HEK293 (cell line): ENCODE measurements at regions not wholly inside any gene's neighbourhood (a gene's known extent, or its start where the extent isn't known, plus 50 kb on each side); places are given as distances from the start of the nearest gene placed in this dataset.
"Not testable (repeated sequence)": the region's sequence is repeated elsewhere in the genome, so short reads cannot be mapped to it uniquely, and the experiment has no call there.

Experiments
- ZNF830 ChIP-seq: fragments of 450-650 bp; IDR thresholded peaks from 2 replicates; pipeline ENCODE4 v1.5.0; 2018; ENCODE audit warnings: missing biosample characterization, missing genetic modification characterization, low read depth, mild to moderate bottlenecking, moderate library complexity
- TF ChIP-seq, protein P1 (sequence below): fragments of 450-650 bp; formaldehyde crosslinking; IDR thresholded peaks from 2 replicates; pipeline ENCODE4 v1.5.1; 2017; ENCODE audit warnings: missing biosample characterization, missing genetic modification characterization
- TF ChIP-seq, protein P2 (sequence below): fragments of 450-650 bp; formaldehyde crosslinking; IDR thresholded peaks from 2 replicates; pipeline ENCODE4 v1.5.1; 2016; ENCODE audit warnings: missing biosample characterization, missing genetic modification characterization

DNA sequence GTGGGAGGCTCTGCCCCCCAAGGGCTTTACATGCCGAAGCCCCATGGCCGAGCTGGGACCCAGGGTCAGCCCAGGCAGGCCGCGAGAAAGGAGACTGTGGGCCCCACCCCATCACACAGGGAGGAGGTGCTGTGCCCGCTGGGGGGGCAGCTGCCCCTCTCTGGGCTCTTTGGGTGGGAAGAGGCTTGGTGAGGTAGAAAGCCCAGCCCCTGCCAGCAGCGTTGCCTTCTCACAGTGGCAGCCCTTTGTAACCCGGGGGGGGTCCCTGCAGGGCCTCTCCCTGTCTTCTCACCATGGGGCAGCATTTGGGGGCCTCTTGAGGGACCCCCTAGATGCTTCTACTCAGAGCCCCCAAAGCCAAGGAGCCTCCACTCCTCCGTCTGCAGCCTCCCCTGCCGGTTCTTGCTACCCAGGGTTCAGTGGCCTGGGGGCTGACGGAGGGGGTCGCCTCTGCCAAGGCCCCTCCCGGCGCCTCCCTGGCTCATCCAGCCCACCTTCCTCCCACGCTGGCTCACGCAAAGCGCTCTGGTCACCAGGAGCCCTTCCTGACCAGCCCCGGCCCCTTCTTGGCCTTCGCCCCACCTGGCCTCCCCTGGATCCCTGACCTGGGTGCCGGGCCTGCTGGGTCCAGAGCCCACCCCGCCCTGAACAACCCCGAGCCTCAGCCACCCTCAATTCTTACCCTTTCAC is 893.5 kb downstream of the RPIA start:
- TF ChIP-seq ZNF830, result not testable (repeated sequence)
- TF ChIP-seq, protein P1, sequence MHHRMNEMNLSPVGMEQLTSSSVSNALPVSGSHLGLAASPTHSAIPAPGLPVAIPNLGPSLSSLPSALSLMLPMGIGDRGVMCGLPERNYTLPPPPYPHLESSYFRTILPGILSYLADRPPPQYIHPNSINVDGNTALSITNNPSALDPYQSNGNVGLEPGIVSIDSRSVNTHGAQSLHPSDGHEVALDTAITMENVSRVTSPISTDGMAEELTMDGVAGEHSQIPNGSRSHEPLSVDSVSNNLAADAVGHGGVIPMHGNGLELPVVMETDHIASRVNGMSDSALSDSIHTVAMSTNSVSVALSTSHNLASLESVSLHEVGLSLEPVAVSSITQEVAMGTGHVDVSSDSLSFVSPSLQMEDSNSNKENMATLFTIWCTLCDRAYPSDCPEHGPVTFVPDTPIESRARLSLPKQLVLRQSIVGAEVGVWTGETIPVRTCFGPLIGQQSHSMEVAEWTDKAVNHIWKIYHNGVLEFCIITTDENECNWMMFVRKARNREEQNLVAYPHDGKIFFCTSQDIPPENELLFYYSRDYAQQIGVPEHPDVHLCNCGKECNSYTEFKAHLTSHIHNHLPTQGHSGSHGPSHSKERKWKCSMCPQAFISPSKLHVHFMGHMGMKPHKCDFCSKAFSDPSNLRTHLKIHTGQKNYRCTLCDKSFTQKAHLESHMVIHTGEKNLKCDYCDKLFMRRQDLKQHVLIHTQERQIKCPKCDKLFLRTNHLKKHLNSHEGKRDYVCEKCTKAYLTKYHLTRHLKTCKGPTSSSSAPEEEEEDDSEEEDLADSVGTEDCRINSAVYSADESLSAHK, result not testable (repeated sequence)
- TF ChIP-seq, protein P2, sequence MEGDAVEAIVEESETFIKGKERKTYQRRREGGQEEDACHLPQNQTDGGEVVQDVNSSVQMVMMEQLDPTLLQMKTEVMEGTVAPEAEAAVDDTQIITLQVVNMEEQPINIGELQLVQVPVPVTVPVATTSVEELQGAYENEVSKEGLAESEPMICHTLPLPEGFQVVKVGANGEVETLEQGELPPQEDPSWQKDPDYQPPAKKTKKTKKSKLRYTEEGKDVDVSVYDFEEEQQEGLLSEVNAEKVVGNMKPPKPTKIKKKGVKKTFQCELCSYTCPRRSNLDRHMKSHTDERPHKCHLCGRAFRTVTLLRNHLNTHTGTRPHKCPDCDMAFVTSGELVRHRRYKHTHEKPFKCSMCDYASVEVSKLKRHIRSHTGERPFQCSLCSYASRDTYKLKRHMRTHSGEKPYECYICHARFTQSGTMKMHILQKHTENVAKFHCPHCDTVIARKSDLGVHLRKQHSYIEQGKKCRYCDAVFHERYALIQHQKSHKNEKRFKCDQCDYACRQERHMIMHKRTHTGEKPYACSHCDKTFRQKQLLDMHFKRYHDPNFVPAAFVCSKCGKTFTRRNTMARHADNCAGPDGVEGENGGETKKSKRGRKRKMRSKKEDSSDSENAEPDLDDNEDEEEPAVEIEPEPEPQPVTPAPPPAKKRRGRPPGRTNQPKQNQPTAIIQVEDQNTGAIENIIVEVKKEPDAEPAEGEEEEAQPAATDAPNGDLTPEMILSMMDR (tag by site-specific recombination), result not testable (repeated sequence)
